RWPE1 (cell line): ENCODE measurements at regions not wholly inside any gene's neighbourhood (a gene's known extent, or its start where the extent isn't known, plus 50 kb on each side); places are given as distances from the start of the nearest gene placed in this dataset.

Source experiments
- CTCF ChIA-PET: fragments of 350-600 bp; sonication (Branson Sonifier 250); formaldehyde crosslinking; extraction: SDS; loops from one replicate; lab custom pipeline; 2021; lab: Yijun Ruan, JAX
- POLR2A ChIA-PET: fragments of 400-600 bp; formaldehyde crosslinking; extraction: SDS; loops from one replicate; lab custom pipeline; 2020; ENCODE audit warnings: antibody characterized with exemption; ENCODE audit not compliant: low non-redundant PET; lab: Yijun Ruan, JAX
- DNase-seq: peaks from one replicate; pipeline ENCODE4 v3.0.0; 2012; ENCODE audit warnings: low spot score
- H3K27ac ChIP-seq: fragments of 450-650 bp; 2 replicates; pipeline ENCODE4 v1.5.1; 2017
- TF ChIP-seq, protein P1 (sequence below): fragments of 450-650 bp; conservative IDR thresholded peaks from 2 replicates; pipeline ENCODE4 v1.5.1; 2017; ENCODE audit warnings: low read depth, mild to moderate bottlenecking

DNA sequence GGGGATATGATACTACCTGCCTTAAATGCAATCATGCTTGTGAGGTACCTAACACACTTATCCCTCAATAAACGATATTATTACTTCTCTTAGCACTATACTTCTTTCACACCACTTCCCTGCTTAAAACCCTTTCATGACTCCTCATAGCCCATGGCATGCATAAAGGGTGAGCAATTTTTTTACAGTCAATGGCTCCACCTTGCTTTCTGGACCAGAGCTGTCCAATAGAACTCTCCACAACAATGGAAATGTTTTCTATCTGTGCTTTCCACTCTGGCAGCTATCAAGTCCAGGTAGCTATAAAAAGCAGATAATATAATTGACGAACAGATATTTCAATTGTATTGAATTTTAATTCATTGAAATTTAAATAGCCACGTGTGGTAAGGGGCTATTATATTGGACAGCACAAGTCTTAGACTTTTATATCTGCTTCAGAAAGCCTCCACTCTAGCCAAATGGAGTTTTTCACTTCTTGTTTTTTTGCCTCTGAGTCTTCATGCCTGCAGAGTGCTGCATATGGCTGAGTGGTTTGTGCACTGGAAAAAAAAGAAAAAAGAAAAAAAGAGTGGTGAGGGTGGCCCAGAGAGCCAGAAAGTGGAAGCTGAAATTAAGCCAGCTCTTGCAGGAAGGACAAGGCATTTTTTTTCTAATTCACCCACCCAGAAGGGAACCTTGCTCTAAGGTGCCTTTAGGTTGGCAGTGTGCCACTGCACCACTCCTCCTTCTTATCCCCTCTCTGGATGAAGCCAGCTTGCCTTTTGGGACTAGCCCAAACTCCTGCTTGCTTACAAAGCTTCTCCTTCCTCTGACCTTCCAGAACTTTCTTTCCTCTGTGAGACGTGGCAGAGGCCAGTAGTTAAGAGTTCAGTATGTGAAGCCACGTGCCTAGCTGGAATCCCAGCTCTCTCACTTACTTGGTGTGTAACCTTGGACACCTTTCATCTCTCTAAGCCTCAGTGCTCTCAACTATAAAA is 239.0 kb upstream of the LRTM1 start:
- no peak for DNase-seq
- ChIA-PET POLR2A (no interaction called here), CTCF (no interaction called here)
- TF ChIP-seq, protein P1, sequence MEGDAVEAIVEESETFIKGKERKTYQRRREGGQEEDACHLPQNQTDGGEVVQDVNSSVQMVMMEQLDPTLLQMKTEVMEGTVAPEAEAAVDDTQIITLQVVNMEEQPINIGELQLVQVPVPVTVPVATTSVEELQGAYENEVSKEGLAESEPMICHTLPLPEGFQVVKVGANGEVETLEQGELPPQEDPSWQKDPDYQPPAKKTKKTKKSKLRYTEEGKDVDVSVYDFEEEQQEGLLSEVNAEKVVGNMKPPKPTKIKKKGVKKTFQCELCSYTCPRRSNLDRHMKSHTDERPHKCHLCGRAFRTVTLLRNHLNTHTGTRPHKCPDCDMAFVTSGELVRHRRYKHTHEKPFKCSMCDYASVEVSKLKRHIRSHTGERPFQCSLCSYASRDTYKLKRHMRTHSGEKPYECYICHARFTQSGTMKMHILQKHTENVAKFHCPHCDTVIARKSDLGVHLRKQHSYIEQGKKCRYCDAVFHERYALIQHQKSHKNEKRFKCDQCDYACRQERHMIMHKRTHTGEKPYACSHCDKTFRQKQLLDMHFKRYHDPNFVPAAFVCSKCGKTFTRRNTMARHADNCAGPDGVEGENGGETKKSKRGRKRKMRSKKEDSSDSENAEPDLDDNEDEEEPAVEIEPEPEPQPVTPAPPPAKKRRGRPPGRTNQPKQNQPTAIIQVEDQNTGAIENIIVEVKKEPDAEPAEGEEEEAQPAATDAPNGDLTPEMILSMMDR, result no peak
- no peak overlapping the region for H3K27ac ChIP-seq

DNA sequence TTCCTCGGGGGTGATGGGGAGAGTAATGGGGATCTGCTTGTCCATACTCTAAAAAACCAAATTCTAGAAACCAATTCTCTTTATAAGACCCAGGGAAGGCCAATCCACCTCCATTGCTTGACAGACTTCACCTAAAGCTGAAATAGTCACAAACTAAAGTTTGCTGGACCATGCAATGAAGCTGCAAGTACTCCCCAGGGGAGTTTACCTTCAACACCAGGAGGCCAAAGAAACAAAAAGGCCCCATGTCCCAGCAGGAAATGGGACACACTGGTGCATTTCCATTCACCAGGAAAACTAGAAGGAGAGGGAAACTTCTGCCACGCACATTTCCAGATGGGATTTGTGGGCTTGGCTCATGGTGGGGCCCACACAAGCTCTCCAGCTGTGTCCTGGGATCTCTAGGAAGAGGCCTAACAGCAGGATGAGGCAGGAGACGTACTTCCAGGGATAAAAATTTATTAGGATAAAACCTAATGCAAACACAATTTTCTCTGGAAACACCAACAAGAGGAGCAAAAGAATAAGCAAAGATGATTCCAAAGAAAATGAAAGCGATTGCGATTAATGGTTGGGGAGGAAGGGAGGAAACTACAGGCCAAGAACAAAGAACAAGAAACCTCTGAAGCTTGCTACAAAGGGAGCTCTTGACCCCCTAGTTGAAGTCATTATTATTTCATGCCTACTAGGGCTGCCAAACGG is 238.0 kb upstream of the LRTM1 start:
- TF ChIP-seq, protein P1, result no peak
- CTCF ChIA-PET, result no interaction called here
- no peak overlapping the region for H3K27ac ChIP-seq
- DNase-seq, result no peak
- POLR2A ChIA-PET, result no interaction called here

DNA sequence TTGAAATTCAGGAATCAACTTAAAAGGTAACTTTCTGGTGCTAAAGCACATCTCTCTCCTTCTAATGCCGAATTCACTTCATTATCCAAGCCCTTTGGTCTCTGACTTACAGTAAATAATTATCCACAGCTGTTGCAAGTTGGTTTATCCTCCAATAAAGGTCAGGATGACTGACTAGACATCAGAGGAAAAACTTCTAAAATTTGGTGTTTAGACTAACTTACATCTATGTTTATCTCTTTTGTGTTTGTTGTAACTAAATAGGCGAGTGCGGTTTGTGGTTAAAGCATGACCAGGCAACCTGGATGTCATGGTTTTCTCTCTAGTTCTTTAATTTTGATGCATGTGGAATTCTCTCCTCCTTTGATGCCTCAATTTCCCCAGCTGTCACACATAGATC is 237.4 kb upstream of the LRTM1 start:
- POLR2A ChIA-PET, result no interaction called here
- TF ChIP-seq, protein P1, result no peak
- DNase-seq, result no peak
- CTCF ChIA-PET, result no interaction called here
- no peak overlapping the region for H3K27ac ChIP-seq

DNA sequence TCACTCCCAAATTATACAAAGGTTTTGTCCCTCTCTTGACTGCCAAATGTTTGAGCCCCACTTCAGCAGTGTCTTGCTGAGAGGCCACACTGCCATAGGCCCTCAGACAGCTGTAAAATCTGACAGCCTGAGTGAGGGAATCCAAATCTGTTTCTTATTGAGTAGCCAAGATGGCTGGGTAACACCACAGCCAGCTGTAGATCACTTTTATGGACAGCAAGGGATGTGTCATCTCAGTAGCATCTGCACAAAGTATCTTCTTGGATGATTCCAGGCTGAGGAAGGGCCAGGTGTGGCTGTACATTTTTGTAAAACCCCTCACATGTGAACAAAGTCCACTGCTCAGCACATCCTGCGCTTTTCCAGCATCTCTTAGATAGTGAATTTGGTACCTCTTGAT is 237.0 kb upstream of the LRTM1 start:
- CTCF ChIA-PET, result no interaction called here
- POLR2A ChIA-PET, result no interaction called here
- no peak overlapping the region for H3K27ac ChIP-seq
- TF ChIP-seq, protein P1, result no peak
- DNase-seq, result no peak

DNA sequence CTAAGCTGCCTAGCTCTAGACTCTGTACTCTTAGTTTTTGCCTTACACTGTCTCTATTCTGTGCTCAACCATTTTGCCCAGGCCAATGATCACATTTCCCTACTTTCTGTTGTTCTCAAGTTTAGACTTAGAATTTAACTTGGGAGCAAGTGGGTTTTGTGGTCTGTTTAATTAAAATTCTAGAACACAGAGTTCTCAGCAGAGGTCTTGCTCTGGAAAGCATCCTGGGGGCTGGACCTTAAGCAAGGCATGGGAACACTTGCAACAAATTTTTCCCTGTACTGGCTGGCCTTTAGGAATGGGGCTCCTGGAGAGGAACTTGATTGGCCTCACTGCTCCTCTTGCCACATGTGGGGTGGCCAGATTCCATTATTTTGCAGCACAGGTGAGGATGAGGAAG is 236.3 kb upstream of the LRTM1 start:
- ChIA-PET CTCF (no interaction called here), POLR2A (no interaction called here)
- H3K27ac ChIP-seq, result no peak overlapping the region
- no peak for DNase-seq
- TF ChIP-seq, protein P1, result no peak

DNA sequence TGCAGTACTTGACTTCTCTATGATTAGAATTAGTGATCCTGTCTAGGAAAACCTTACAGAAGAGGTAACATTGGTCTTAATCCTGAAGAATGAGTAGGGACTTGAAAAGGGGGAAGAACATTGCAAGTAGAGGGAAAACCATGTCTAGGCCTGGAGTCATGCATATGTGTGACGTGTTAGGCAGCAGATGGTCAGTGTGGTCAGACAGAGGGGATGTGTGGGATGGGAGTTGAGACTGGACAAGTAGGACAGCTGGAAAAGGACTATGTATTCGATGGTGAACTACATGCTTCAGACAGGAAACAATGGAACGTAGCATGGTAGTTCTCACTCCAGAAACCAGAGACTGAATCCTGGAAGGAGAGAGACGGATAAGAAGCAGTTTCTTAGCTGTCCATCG is 235.6 kb upstream of the LRTM1 start:
- TF ChIP-seq, protein P1, result no peak
- ChIA-PET POLR2A (no interaction called here), CTCF (no interaction called here)
- H3K27ac ChIP-seq, result no peak overlapping the region
- DNase-seq, result no peak
